Activated gamma-delta T cell treated with anti-CD3 and anti-CD28 coated beads, Interleukin-2, amount 50 U/mL, for 16 hours (primary cell): ENCODE measurements at regions not wholly inside any gene's neighbourhood (a gene's known extent, or its start where the extent isn't known, plus 50 kb on each side); places are given as distances from the start of the nearest gene placed in this dataset.

Experiments used
- DNase-seq: peaks from one replicate; pipeline ENCODE4 v3.0.0-alpha.2; 2020; ENCODE audit warnings: low read depth

DNA sequence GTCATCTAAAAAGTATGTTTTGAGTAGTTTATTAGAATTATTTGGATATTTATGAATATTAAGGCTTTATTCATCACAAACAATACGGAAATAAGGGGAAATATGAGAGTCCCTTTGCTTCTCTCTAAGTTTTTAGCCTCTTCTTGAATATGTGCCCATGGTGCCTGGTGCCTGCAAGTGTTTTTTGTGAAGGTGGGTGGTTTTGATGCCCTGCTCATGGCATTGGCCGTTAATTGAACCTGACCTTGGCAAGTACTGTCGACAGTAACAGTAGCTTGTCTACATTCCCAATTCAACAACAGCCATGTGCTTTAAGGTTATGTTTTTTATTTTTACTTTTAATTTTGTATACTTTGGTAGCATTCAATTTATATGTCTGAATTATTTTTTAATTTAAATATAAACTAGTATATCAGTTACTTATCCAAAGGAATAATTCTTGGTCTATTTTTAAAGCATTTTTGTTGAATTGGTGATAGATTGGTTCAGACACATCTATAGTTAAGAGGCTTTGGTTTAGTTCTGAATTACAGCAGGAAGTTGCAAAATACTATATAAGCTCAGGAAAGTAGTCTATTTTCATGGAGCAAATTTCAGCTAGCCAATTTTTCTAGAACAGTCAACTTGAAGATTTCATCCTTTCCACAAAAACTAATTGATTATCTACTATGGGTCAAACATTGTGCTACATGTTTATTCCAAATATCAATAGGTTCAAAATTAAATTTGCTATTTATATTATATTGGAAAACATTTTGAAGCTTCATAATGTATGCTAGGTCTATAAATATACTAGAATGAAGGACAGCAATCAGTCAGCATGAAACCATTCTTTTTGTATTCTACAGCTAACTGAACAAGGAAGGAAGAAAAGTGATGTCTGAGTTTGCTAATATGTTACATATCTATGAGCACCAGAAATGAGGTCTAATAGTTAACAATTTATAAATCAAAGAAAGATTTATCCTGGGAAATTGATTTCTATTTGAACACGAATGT, 184.4 kb downstream of the MRPL39 start:
- DNase-seq, result no peak

DNA sequence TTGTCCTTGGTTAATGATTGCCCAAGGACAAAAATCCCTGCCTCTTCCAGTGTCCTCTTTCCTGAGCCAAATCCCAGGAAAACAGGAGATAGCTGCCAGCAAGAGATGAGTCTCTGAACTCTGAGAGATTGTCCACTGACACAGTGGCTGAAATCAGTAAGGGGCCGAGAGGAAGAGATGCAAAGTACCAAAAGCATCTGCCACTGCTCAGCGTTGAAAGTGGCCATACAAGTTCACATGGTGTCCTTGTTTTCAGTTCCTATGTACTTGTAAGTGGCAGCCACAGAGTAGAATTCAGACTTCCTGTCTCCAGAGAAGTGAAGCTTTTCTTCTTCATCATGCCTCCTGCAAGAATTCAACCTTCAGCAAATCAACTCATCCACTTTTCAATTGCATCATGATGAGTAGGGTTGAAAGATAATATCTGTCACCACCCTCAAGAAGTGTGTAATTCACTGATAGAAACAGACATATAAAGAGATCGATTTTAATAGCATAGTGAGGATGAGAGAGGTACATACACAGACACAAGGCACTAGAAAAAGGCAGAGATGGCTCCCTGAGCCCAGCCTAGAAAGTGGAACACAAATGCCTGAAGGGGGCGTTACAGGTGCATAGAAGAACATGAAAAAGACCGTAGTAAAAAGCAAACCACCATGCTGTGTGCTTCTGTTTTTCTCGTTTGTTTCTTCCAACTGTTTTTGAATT, 185.8 kb downstream of the MRPL39 start:
- DNase-seq, result peak; percentile 19

DNA sequence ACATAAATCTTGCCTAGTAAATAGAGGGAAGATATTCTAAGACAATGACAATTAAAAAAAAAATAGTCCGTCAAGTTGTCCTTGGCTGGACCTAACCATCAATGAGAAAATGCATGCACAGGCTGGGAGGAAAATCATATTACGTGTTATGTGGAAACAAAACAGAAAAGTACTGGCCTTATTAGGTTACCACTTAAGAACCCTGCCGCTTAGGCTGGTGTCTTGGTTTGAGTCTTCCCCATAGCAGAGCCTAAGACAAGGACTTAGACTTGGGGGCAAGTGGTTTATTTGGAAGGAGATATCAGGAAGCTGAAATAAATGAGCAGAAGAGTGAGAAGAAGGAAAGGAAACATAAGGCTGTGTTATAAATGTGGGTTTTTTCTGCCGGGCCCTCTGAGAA, 186.4 kb downstream of the MRPL39 start:
- DNase-seq, result no peak

- no peak for DNase-seq
These were observed 190.6 kb downstream of the MRPL39 start for GRCh38 chr21:25416669-25417068.

DNA sequence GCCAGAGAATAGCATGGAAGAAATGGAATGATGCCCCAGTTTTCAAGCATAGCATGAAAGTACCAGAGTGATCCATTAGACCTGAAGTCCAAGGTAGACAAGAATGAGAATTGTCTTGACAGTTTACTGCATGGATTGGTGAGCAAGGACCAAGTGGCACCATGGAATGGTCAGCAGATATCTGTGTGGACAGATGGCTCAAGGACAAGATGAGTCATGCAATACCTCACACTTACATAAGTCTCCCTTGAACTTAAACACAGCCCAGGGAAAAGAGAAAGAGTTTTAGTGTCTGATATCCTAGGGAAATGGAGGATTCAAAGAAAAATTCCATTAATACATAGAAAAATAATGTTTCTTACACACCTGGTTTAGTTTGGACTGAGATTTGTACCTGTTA, 195.2 kb downstream of the MRPL39 start:
- no peak for DNase-seq

- no peak for DNase-seq
These were observed 197.3 kb downstream of the MRPL39 start for GRCh38 chr21:25409978-25410377.

DNA sequence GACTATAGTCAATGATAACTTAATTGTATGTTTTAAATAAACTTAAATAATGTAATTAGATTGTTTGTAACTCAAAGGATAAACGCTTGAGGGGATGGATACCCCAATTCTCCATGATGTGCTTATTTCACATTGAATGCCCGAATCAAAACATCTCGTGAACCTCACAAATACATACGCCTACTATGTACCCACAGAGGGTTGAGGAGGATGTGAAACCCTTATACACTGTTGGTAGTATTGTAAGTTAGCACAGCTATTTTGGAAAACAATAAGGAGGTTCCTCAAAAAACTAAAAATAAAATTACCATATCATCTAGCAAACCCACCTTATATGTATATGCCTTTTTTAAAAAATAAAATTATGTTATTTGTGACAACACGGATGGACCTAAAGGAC, 198.6 kb downstream of the MRPL39 start:
- no peak for DNase-seq

GRCh38 chr21:25406887-25407579, 200.2 kb downstream of the MRPL39 start:
- DNase-seq, result no peak

- no peak for DNase-seq
These were observed 201.3 kb downstream of the MRPL39 start for GRCh38 chr21:25405984-25406383.

- DNase-seq, result no peak
These were observed 204.9 kb downstream of the MRPL39 start for GRCh38 chr21:25402134-25402961.

DNA sequence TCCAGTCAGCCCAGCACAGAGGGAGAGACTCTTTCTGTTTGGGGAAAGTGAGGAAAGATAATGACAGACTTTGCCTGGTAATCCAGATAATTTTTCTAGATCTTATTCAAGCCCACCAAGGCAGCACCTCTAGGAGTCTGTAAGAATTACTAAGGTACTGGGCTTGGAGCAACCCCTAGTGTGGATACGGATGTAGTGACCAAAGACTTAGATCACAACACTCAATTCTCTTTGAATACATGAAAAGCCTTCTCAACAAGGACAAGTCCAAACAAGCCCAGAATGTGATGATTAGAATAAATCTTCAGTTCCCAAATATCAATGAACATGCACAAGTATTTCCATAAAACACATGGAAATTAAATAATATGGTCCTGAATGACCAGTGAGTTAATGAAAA, 206.9 kb downstream of the MRPL39 start:
- no peak for DNase-seq

- no peak for DNase-seq
These were observed 208.7 kb downstream of the MRPL39 start for GRCh38 chr21:25398630-25399029.

DNA sequence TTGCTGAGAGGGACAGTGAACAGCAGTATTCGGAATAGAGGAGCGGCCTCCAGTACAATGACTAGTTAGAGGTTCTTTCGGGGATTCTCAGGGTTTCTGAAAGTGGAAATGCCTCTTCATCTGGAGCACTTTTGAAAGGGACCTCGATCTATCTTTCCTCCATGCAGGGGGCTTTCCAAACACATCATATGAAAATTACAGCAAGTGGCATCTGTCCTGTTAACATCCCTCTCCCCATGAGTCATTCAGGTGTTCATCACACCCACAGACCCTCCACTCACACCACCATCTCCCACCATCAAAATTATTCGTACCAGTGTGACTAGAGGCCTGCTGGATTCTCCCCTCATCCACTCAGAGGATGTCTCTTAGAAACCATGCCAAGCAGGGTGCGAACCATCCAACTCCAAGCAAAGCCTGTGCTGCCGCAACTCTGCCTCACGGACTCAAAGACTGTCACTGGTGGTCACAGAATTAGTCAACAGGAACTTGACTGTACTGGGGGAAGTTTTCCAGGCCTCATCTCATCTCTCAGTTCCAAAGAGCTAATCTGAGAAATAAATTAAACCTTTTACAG, 211.1 kb downstream of the MRPL39 start:
- peak; percentile 26 for DNase-seq

DNA sequence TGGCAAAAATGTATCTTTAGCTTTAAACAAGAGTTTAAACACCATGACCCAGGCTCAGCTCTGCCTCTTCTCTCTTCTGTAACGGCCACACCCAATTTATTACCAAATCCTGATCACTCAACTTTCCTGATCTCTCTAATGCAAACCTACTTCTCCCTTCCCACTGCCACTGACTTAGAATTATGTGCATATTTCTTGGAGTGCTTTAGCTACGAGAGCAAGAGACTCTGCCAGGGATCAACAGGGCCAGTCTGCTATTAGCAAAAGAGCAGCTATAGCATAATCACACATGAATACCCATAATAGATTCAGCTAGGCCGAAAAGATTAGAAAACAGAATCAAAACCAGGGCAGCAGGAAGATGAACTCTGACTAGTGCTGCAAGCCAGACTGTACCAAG, 215.5 kb downstream of the MRPL39 start:
- no peak for DNase-seq

DNA sequence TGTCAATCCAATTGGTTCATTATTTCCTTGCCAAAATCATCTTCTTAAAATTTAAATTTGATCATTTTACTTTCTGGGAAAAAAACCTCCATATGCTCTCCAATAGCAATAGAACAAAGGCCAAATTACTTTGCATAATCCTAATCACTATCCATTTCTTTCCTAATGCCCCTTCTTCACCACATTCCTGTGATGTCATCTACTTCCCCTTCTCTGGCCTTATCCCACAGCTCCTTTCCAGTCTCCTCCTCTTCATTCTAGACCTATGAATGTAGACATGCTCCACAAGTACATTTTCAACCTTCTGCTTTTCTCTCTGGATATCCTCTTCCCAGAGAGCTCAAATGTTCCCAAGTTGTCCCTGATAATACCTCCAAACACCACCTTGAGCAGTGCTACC, 216.6 kb downstream of the MRPL39 start:
- DNase-seq, result no peak

- DNase-seq, result no peak
These were observed 219.6 kb downstream of the MRPL39 start for GRCh38 chr21:25387665-25388064.

DNA sequence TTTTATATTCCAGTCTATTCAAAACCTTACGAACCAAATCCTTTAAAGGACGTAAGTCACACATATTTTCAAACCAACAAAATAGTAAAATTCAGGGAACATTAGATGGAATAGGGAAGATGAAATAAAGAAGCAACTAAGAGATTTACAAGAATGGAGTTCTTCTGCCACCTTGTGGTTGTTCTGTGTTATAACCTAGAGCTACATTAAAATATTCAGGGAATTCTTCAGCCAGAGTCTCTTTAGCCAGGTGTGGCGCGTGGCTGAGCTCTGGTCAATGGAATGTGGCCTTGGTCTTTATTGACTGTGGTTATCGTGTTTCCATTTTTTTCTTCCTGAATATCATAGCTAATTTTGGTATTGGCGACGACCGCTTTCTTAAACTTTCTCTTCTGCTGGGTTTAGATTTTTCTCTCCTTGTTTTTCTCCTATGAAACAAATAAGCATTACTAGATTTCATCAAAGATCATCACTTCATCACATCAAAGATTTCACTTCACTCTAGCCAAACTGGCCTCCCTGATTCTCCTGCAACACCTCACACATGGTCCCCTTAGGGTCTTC, 221.3 kb downstream of the MRPL39 start:
- DNase-seq, result no peak

- no peak for DNase-seq
These were observed 221.9 kb downstream of the MRPL39 start for GRCh38 chr21:25385341-25385740.

- DNase-seq, result no peak
These were observed 222.5 kb downstream of the MRPL39 start for GRCh38 chr21:25384782-25385181.

DNA sequence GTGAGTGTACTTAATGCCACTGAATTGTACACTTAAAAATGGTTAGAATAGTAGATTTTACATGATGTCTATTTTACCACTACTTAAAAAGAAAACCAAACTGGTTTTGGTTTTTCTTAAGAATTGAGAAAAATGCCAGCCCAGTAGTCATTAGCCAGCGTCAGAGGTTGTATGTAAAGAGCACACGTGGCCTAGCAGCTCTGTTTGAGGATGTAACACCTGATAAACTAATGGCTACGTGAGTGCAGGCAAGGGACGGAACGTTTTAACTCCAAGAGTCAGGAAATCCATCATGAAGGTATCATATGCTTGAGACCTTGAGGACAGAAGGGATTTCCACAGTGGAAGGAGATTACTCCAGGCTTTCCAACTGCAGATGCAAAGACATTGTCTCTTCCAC, 223.7 kb downstream of the MRPL39 start:
- DNase-seq, result no peak

GRCh38 chr21:25381936-25382452, 225.3 kb downstream of the MRPL39 start:
- DNase-seq, result no peak
